ENCODE measurements at regions not wholly inside any gene's neighbourhood (a gene's known extent, or its start where the extent isn't known, plus 50 kb on each side); places are given as distances from the start of the nearest gene placed in this dataset.

DNA sequence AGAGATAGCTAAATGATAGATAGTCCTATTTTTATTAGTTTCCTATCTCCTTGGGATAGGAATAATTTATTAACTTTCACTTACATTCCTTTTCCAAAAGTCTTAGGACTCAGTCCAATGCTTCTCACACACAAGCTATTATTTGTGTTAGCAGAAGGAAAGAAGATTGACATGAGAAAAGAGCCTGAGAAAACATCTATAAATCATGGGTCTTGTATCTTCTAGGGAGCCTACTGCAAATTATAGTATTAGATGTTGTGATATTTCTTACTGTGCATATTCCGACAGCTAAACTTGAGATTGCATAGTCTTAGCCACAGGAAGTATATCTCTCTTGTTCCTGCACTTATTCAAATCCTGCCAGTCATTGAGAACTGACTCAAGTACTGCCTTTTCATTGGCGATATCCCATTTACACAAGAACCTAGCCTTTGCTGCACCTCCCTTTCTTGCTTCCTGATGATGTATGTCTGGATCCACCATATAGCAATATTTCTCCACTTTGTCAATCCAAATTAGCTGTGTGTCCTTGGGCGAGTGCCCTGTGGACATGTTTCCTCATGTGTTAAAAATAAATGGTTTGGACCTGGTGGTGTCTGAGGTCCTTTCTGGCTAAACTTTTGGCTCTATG lies 245.1 kb upstream of the LMCD1 start:
- no peaks in the 10 kb centered on the region for H3K36me3 Mint-ChIP-seq (ENCODE audit: low read depth)
- H3K9me3 Mint-ChIP-seq: no peaks in the 10 kb centered on the region
- intact Hi-C loops (cut with micrococcal nuclease): no loop called here
- no peak overlapping the region for H3K27ac Mint-ChIP-seq
- H3K27me3 Mint-ChIP-seq: no peaks in the 10 kb centered on the region
- H3K4me3 Mint-ChIP-seq: no peak overlapping the region
- H3K4me1 Mint-ChIP-seq: no peaks in the 10 kb centered on the region
- DNase-seq: no peak

DNA sequence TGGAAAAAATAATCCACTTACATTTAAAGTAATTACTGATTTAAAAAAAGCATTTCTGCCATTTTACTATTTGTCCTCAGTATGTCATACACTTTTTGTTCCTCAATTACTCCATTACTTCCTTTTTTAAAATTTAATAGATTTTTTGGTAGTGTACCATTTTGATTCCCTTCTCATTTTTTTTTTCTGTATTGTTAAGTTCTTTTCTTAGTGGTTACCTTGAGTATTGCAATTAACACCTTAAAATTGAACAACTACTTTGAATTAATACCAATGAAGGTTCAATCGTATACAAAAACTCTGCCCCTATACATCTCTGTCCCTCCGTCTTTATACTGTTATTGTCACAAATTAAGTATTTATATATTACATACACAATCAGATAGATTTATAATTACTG lies 240.6 kb upstream of the LMCD1 start:
- Mint-ChIP-seq H3K36me3 (ENCODE audit: low read depth) (no peaks in the 10 kb centered on the region), H3K27ac (no peak overlapping the region), H3K27me3 (no peaks in the 10 kb centered on the region), H3K9me3 (no peaks in the 10 kb centered on the region), H3K4me3 (no peak overlapping the region), H3K4me1 (no peaks in the 10 kb centered on the region)
- intact Hi-C loops (cut with micrococcal nuclease): no loop called here
- DNase-seq: no peak

DNA sequence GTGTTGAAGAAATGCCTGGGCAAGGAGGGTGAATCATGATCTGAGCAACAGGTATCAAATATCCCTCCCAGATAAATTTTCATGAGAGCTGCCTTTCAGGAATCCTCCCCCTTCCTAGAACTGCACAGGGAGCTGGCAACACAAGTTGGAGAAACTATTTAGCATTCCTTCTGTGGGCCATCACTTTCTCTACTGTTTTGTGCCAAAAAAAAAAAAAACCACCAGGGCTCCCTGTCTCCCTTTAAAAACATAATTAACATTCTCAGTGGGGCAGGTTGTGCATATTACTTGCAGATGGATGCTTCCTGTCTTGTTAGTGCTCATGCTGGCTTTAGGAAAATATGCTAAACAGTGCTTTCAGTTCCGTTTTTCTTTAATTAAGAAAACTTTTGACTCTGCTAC lies 234.9 kb upstream of the LMCD1 start:
- Mint-ChIP-seq H3K36me3 (ENCODE audit: low read depth) (no peaks in the 10 kb centered on the region), H3K27me3 (no peaks in the 10 kb centered on the region), H3K9me3 (no peaks in the 10 kb centered on the region), H3K27ac (no peak overlapping the region), H3K4me1 (no peaks in the 10 kb centered on the region), H3K4me3 (no peak overlapping the region)
- DNase-seq: no peak
- intact Hi-C loops (cut with micrococcal nuclease): no loop called here

DNA sequence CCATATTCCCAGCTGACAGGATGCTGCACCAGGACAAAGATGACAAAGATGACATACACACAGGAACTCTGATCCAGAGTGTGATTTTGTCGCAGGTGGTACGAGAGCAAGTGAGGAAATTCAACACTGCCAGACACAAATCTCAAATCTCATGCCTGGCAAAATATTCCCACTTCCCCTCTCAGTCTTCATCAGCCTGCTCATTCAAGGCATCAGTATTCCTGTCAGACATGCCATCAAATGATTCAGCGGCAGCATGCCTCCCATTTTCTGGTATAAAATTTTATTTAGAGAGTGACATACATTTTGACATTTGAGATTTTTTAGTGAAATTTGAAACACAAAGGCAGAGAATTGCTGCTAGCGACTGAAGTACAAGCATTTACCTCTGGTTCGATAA lies 228.1 kb upstream of the LMCD1 start:
- intact Hi-C loops (cut with micrococcal nuclease): no loop called here
- no peaks in the 10 kb centered on the region for H3K36me3 Mint-ChIP-seq (ENCODE audit: low read depth)
- no peak overlapping the region for H3K27ac Mint-ChIP-seq
- no peaks in the 10 kb centered on the region for H3K4me1 Mint-ChIP-seq
- no peaks in the 10 kb centered on the region for H3K27me3 Mint-ChIP-seq
- DNase-seq: no peak
- H3K9me3 Mint-ChIP-seq: no peaks in the 10 kb centered on the region
- H3K4me3 Mint-ChIP-seq: no peak overlapping the region

DNA sequence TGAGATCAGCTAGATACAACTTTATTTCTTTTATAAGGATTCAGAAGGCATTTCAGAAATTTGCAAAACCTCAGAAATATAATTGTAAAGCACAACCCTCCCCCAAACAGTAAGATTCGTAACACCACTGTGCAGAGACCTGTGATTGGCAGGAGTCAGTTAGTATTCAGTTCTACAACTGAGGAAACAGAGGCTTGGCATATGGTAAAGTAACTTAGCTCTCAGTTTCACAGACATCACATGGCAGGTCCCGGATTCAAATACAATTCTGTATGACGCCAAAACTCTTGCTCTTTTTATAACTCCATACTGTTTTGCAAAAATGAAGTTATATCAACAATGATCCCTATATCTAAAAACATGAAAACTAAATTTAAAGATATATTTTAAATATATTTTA lies 225.6 kb upstream of the LMCD1 start:
- no peaks in the 10 kb centered on the region for H3K27me3 Mint-ChIP-seq
- no peak overlapping the region for H3K4me3 Mint-ChIP-seq
- H3K9me3 Mint-ChIP-seq: no peaks in the 10 kb centered on the region

DNA sequence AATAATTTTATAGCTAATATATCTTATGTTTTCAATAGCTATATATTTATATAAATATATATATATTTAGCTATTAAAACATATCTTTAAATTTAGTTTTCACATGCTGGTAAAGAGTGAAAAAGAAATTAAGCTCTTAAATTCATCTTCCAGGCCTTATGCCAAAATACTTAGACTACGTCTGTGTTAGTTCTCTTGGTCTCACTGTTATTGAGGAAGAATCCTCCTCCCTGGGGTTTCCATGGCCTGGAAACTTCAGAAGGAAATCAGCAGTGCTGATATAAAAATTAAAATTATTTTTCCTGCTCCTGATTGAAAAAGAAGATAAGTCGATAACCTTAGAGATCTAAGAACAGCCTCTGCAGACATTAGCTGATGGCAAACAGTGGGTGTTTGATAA lies 225.1 kb upstream of the LMCD1 start:
- no peak overlapping the region for H3K27ac Mint-ChIP-seq
- H3K36me3 Mint-ChIP-seq (ENCODE audit: low read depth): no peaks in the 10 kb centered on the region
- intact Hi-C loops (cut with micrococcal nuclease): no loop called here
- no peaks in the 10 kb centered on the region for H3K4me1 Mint-ChIP-seq
- H3K9me3 Mint-ChIP-seq: no peaks in the 10 kb centered on the region
- DNase-seq: no peak
- no peak overlapping the region for H3K4me3 Mint-ChIP-seq
- H3K27me3 Mint-ChIP-seq: no peaks in the 10 kb centered on the region

More for the DNA sequence above, 225.6 kb upstream of the LMCD1 start:
- no peak for DNase-seq
- intact Hi-C loops (cut with micrococcal nuclease): no loop called here
- Mint-ChIP-seq H3K36me3 (ENCODE audit: low read depth) (no peaks in the 10 kb centered on the region), H3K4me1 (no peaks in the 10 kb centered on the region), H3K27ac (no peak overlapping the region)

DNA sequence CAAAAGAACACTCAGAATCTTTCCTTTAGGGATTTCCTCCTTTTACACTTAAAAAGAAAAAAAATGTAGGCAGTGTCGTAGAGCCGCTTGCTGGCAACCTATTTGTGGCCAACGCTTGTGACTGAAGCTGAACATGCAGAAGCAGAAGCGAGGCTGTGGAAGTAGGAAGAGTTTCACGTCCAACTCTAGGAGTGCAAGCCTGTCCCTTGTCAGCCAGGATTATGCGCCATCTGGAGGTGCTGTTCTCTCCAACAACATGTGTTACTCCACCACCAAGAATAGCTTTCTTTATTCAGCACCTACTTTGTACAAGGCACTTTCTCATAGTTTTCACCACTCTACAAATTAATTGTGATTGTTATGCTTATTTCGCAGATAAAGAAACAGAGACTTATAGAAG lies 223.2 kb upstream of the LMCD1 start:
- Mint-ChIP-seq H3K27ac (no peak overlapping the region), H3K36me3 (ENCODE audit: low read depth) (no peaks in the 10 kb centered on the region), H3K4me3 (no peak overlapping the region), H3K4me1 (no peaks in the 10 kb centered on the region), H3K27me3 (no peaks in the 10 kb centered on the region), H3K9me3 (no peaks in the 10 kb centered on the region)
- DNase-seq: no peak
- intact Hi-C loops (cut with micrococcal nuclease): no loop called here

DNA sequence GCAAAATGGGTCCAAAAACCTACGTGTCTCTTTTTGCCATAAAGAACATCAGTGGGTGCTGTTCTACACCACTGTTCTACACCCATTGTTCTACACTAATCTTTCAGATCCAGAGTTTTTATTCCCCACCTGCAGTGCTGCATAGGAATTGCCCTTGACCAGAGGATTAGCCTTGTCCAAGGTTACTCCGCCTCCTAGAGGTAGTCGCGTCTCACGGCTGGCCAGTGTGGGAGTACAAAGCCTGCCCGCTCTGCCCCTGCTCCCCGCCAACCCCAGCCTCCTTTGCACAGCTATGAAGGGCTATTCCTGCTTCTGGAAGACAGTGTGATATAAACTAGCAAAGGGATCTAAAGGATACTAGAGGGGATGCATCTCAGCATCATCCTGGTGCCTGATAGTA lies 222.1 kb upstream of the LMCD1 start:
- Mint-ChIP-seq H3K27ac (no peak overlapping the region), H3K4me3 (no peak overlapping the region), H3K36me3 (ENCODE audit: low read depth) (no peaks in the 10 kb centered on the region), H3K4me1 (no peaks in the 10 kb centered on the region), H3K9me3 (no peaks in the 10 kb centered on the region), H3K27me3 (no peaks in the 10 kb centered on the region)
- intact Hi-C loops (cut with micrococcal nuclease): no loop called here
- DNase-seq: no peak

DNA sequence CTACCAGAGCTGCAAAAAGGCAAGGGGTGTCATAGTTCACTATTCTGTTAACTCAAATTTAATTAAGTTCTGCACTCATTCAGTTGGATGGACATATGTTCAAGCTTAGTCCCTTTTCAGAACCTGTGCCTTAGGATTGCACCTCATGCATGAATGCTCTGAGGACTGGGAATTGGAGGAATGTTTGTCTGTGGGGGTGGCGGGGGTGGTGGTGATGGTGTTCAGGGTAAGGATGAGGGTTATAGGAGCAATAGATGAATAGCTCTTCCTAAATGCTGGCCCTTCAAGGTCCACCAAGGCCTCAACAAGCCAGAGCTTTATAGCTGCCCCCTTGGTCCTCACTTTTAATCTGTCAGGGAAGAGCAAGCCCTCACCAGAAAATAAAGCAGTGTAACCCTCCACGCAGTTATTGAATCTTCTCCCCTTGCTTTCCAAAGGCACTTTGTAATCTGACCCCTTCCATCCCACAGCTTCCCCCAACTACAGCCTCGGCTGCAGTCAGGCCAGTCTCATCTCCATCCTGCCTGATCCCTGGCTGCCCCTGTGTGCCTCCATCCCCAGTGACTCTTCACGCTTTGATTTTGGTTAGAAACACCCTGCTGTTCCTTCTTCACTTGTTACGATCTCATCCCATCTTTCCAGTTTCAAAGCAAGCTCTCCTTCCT lies 221.6 kb upstream of the LMCD1 start:
- Mint-ChIP-seq H3K27ac (no peak overlapping the region), H3K36me3 (ENCODE audit: low read depth) (no peaks in the 10 kb centered on the region), H3K4me3 (no peak overlapping the region), H3K9me3 (no peaks in the 10 kb centered on the region), H3K27me3 (no peaks in the 10 kb centered on the region), H3K4me1 (no peaks in the 10 kb centered on the region)
- intact Hi-C loops (cut with micrococcal nuclease): no loop called here
- no peak for DNase-seq

DNA sequence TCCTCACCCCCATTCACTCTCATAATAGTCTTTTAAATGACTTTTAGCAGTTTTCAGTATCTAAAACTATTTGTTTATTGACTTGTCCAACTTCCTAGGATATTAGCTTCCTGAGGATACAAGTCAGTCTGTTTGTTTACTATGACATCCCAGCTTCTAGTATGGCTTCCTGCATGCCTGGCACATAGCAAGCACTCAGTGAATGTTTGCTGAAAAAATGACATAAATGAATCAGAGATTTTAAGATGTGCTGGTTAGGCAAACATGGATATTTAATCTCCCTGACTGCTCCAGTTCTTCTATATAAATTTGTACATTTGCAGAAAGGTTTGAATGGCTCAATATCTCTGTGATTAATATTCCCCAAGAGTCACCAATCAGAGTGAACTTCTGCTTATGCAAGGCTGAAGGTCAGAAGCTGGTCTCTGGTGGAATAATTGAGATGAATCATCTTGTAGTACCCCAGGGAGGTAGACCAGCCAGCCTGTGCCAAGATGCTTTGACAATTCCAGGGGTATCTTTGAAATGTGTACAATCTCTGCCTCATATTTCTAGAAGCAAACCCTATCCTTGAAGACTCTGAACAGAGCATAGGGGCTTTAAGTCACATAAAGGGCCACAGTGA lies 219.0 kb upstream of the LMCD1 start:
- no peaks in the 10 kb centered on the region for H3K27me3 Mint-ChIP-seq
- no peak for DNase-seq
- intact Hi-C loops (cut with micrococcal nuclease): no loop called here
- H3K4me3 Mint-ChIP-seq: no peak overlapping the region
- H3K4me1 Mint-ChIP-seq: no peaks in the 10 kb centered on the region
- H3K36me3 Mint-ChIP-seq (ENCODE audit: low read depth): no peaks in the 10 kb centered on the region
- no peak overlapping the region for H3K27ac Mint-ChIP-seq
- H3K9me3 Mint-ChIP-seq: no peaks in the 10 kb centered on the region

DNA sequence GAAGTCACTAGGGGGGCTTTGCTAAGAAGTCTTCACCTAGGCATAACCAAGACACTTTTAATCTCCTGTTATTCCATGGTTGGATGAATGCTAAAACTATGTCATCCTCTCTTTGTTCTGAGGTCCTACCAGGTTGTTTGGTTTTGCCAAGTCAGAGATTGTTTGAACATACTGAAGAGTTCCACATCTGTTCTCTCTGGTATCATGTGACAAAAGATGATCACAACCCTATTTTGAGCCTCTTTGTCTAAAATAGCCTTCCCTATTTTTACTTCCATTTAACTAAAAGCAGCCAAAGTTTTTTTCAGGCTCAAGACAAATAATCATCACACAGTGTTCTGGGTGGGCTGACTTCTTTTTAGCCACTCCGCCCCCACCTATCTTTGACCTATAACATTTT lies 218.4 kb upstream of the LMCD1 start:
- intact Hi-C loops (cut with micrococcal nuclease): no loop called here
- no peak for DNase-seq
- Mint-ChIP-seq H3K4me3 (no peak overlapping the region), H3K36me3 (ENCODE audit: low read depth) (no peaks in the 10 kb centered on the region), H3K27me3 (no peaks in the 10 kb centered on the region), H3K9me3 (no peaks in the 10 kb centered on the region), H3K4me1 (no peaks in the 10 kb centered on the region), H3K27ac (no peak overlapping the region)

DNA sequence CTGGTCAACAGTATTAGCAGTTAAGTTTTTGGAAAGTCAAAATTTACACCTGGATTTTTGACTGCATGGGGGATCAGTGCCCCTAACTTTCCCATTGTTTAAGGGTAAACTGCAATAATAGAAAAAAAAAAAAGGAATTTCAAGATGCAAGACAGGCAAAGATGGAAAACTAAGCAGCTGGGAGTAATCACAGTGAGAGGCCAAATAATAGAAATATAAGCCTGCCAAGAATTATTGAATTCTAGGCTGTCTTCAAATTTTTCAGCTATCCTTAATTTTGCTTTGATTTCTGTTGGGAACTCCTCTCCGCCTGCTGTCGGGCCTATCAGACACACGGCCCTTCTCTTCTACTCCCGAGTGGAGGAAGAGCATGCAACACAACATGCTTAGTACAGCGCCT lies 215.5 kb upstream of the LMCD1 start:
- Mint-ChIP-seq H3K36me3 (ENCODE audit: low read depth) (no peaks in the 10 kb centered on the region), H3K27me3 (no peaks in the 10 kb centered on the region), H3K9me3 (no peaks in the 10 kb centered on the region), H3K4me3 (no peak overlapping the region), H3K27ac (no peak overlapping the region), H3K4me1 (no peaks in the 10 kb centered on the region)
- intact Hi-C loops (cut with micrococcal nuclease): no loop called here
- no peak for DNase-seq

DNA sequence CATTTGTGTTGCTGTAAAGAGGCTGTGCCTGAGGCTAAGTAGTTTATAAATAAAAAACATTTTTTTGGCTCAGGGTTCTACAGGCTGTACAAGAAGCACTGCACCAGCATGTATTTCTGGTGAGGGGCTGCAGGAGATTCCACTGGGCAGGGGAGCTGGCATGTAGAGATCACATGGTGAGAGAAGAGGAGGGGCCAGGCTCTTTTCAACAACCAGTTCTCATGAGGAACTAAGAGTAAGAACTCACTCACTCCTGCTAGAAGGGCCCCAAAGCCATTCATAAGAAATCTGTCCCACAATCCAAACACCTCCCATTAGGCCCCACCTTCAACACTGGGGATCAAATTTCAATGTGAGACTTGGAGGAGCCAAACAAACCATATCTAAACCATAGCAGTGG lies 214.9 kb upstream of the LMCD1 start:
- DNase-seq: no peak
- no peaks in the 10 kb centered on the region for H3K9me3 Mint-ChIP-seq
- H3K4me3 Mint-ChIP-seq: no peak overlapping the region
- no peak overlapping the region for H3K27ac Mint-ChIP-seq
- intact Hi-C loops (cut with micrococcal nuclease): no loop called here
- no peaks in the 10 kb centered on the region for H3K4me1 Mint-ChIP-seq
- H3K27me3 Mint-ChIP-seq: no peaks in the 10 kb centered on the region
- no peaks in the 10 kb centered on the region for H3K36me3 Mint-ChIP-seq (ENCODE audit: low read depth)

DNA sequence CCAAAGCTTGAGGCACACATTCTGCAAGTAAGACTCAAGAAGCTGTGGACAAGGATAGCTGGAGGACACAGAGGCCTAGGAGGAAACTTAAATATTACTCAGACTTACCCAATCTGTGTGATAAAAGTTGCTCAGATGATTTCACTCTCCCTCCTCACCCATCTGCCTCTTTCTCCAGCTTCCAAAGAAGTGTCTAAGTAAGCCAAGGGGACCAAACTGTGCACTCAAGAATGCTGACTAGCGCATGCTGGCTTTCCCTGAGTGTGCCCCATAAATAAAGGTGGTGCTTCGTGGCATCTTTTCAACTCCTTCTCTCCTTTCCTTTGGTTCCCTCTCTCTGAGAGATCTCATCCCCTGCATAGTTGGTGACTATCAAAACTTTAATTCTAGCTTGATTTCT lies 211.0 kb upstream of the LMCD1 start:
- H3K4me3 Mint-ChIP-seq: no peak overlapping the region
- no peaks in the 10 kb centered on the region for H3K36me3 Mint-ChIP-seq (ENCODE audit: low read depth)
- H3K27me3 Mint-ChIP-seq: peaks cover 3% of the 10 kb centered on the region
- H3K27ac Mint-ChIP-seq: no peak overlapping the region
- H3K4me1 Mint-ChIP-seq: no peaks in the 10 kb centered on the region
- H3K9me3 Mint-ChIP-seq: no peaks in the 10 kb centered on the region
- DNase-seq: no peak
- intact Hi-C loops (cut with micrococcal nuclease): no loop called here

DNA sequence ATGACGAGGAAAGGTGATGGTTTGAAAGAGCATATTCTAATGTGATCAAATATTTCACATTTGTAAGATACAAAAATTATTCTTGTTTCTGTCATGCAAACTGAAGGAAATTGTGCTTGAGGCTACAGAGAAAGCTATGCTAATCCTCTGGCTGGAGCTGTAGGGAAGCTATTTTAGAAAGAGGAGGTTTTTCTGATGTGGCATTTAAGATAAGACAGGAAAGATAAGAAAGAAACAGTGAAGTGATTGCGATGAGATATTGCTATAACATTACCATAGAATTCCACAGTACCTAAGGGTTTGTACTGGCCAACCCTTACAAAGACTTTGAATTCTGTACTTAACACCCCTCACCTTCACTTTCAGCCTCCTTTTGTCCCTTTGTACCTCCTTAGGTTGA lies 205.2 kb upstream of the LMCD1 start:
- H3K4me3 Mint-ChIP-seq: no peak overlapping the region
- H3K27ac Mint-ChIP-seq: no peak overlapping the region
- no peaks in the 10 kb centered on the region for H3K9me3 Mint-ChIP-seq
- DNase-seq: no peak
- intact Hi-C loops (cut with micrococcal nuclease): no loop called here
- H3K4me1 Mint-ChIP-seq: no peaks in the 10 kb centered on the region
- no peaks in the 10 kb centered on the region for H3K36me3 Mint-ChIP-seq (ENCODE audit: low read depth)
- H3K27me3 Mint-ChIP-seq: peaks cover 5% of the 10 kb centered on the region
